ENCODE measurements at regions not wholly inside any gene's neighbourhood (a gene's known extent, or its start where the extent isn't known, plus 50 kb on each side); places are given as distances from the start of the nearest gene placed in this dataset.

- no peak for DNase-seq (ENCODE audit: low spot score)
- TF ChIP-seq CTCF (IDR thresholded peaks at IDR 0.05) = no peak
Observed at GRCh38 chr22:48944751-48945620, 882.7 kb downstream of the BRD1 start.

GRCh38 chr22:48944433-48944750, 883.3 kb downstream of the BRD1 start:
- no peak for DNase-seq (ENCODE audit: low spot score)
- TF ChIP-seq CTCF (IDR thresholded peaks at IDR 0.05) = no peak
- no peak for ATAC-seq (ENCODE audit: low FRiP score)

More at GRCh38 chr22:48944751-48945620, 882.7 kb downstream of the BRD1 start:
- ATAC-seq (ENCODE audit: low FRiP score) = no peak

- ATAC-seq (ENCODE audit: low FRiP score) = no peak
- no peak for DNase-seq (ENCODE audit: low spot score)
- no peak for TF ChIP-seq CTCF (IDR thresholded peaks at IDR 0.05)
Observed at GRCh38 chr22:48943567-48944432, 883.9 kb downstream of the BRD1 start.

GRCh38 chr22:48942698-48943566, 884.7 kb downstream of the BRD1 start:
- no peak for ATAC-seq (ENCODE audit: low FRiP score)
- no peak for DNase-seq (ENCODE audit: low spot score)
- TF ChIP-seq CTCF (IDR thresholded peaks at IDR 0.05) = no peak

- DNase-seq (ENCODE audit: low spot score) = no peak
- no peak for ATAC-seq (ENCODE audit: low FRiP score)
- no peak for TF ChIP-seq CTCF (IDR thresholded peaks at IDR 0.05)
Observed at GRCh38 chr22:48941903-48942575, 885.6 kb downstream of the BRD1 start.

Data from omental fat pad (tissue), 3 donors.